ENCODE measurements at regions not wholly inside any gene's neighbourhood (a gene's known extent, or its start where the extent isn't known, plus 50 kb on each side); places are given as distances from the start of the nearest gene placed in this dataset.
"Not testable (repeated sequence)": the region's sequence is repeated elsewhere in the genome, so short reads cannot be mapped to it uniquely, and the experiment has no call there.

- no peak for DNase-seq
Measured at GRCh38 chr1:232715154-232715553, 85.2 kb upstream of the SIPA1L2 start.

DNA sequence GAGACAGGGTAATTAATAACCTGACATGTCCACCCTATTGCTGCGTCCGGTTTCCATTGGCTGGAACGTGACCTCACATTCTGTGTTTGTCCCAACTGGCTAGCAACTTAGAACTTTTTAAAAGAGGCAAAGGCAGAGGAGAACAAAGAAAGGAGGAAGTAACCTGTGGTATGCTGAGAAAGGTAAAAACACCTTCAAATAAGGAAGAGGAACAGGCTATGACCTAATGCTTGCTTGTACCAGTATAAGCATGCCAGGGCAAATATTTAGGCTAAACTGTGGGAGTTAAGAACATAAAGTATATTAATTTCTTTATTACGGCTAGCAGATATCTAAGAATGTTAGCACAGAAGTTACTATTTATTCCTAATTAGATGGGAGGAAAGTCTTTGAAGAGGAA, 87.3 kb upstream of the MAP10 start:
- not testable (repeated sequence) for DNase-seq

DNA sequence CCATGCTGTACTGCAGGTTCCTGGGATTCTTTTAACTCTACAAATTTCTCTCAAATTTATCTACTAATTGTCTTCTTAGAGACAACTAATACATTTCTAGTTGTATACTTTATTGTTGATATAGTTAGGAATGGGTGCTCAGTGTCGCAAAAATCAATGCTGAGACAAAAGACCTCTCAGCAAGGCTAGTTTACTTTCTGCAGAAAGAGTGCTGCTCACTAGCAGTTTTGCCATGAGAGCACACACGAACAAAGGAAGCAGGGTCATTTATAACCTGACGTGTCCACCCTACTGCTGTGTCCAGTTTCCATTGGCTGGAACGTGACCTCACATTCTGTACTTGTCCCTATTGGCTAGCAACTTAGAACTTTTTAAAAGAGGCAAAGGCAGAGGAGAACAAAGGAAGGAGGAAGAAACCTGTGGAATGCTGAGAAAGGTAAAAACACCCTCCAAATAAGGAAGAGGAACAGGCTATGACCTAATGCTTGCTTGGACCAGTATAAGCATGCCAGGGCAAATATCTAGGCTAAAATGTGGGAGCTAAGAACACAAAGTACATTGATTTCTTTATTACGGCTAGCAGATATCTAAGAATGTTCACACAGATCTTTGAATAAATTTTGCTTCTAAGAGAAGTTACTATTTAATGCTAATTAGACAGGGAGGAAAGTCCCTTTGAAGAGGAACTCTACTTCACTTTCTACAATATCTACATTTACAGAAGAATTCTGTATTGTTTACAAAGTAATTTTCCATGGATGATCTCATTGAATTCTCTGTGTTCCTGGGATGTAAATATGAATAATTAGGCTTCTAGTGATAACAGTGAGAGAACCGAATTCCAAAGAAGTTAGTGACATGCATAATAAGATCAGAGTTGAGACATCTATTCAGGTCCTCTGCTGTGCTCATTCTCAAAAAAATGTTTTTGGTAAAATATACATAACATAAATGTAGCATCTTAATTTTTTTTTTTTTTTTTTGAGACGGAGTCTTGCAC, 86.0 kb upstream of the MAP10 start:
- DNase-seq = no peak

GRCh38 chr1:232722626-232723025, 82.6 kb upstream of the MAP10 start:
- DNase-seq = no peak

GRCh38 chr1:232725305-232726047, 79.7 kb upstream of the MAP10 start:
- DNase-seq = peak; percentile 14 to 26

- DNase-seq = peak; percentile 51 to 63
Measured at GRCh38 chr1:232726048-232726779, 79.0 kb upstream of the MAP10 start.

DNA sequence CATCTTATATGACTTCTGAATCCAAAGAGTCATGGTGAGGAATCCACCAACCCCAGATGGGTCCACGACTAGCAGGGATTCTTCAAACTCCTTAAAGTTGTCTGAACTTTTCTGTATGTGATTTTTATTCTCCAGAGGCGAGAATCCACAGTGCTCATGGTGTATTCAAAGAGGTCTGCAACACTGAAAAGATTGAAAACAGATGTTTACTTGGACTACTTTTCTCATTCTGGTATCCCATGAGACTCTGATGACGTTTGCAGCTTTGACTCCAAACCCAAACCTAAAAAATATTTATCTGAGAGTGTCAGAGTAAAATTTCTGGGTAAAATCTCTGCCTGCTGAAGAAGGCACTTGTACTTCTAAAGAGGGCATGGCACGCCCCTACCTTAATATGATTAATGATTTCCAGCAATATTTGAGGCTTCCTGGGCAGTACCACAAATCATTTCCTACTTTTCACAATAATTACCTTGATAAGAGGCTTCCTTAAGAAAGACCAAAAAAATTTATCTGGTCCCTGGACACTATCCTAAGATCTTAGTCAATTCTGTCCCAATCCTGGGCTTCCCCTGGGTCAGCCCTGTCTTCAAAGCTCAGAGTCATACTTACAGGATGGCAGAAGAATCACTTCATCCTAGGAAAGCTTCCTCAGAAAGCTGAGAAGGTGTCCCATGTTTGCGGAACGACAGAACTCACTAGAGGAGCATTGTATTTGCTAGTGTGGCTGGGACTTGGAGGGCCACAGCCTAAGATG, 76.5 kb upstream of the MAP10 start:
- no peak for DNase-seq

DNA sequence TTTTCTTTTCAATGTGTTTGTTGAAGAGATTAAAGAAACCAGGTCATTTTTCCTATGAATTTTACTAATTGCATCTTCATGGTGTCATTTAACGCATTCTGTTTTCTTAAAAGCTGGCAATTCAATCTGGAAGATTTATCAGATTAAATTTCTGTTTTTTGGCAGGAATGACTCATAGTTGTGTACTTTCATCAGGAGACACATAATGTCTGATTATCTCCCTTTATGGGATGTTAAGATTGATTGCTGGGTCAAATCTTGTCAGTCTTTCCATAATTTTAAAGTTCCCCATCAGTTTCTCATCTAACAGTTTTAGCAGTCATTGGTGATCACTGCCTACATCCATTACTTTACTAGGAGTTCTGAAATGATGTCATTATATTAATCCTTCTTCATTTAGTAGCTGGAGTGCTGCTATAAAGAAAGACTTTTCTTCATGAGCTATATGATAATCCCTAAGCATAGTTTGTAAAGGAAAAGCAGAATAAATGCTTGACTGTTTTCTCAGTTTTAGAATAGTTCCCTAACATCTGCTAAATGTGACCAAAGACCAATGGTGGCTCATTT, 72.8 kb upstream of the MAP10 start:
- no peak for DNase-seq

DNA sequence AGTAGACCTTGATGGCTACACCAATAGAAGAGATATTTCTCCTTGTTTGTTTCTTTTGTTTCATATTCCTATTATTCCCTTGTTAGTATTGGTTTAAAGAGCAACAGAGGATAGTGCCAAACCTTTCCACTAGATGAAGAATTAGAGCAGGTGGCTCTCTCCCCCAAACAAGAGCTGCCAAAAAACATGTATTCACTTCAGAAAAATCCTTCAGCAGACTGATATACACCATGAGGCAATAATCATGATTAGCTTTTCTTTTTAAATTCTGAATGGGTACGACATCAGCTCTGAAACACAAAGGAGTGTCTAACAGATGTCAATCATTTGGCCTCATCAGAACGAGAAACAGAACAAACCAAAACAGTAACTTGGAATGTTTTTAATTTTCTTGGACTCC, 67.3 kb upstream of the MAP10 start:
- no peak for DNase-seq

- DNase-seq = no peak
Measured at GRCh38 chr1:232743999-232744398, 61.2 kb upstream of the MAP10 start.

GRCh38 chr1:232744847-232745246, 60.4 kb upstream of the MAP10 start:
- DNase-seq = no peak

- not testable (repeated sequence) for DNase-seq
Measured at GRCh38 chr1:232745698-232746097, 59.5 kb upstream of the MAP10 start.

- no peak for DNase-seq
Measured at GRCh38 chr1:232748910-232749368, 56.3 kb upstream of the MAP10 start.

GRCh38 chr1:232751393-232752140, 53.6 kb upstream of the MAP10 start:
- peak; percentile 62 to 67 for DNase-seq

DNA sequence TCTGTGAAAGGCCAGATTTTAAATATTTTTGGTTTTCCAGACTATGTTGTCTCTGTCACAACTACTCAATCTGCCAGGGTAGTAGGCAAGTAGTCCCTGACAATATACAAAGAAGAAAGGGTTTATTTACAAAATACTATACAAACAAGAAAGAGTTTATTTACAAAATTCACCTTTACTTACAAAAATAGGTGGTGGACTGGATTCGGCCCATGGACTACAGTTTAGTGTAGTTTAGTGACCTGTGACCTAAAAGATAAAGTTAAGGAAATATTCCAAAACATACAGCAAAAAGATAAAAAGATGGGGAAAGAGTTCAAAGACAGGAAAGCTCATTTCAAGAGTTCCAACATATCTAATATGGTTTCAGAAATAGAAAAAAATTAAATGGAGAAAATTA, 52.9 kb upstream of the MAP10 start:
- DNase-seq = no peak

GRCh38 chr1:232754930-232755329, 50.3 kb upstream of the MAP10 start:
- no peak for DNase-seq

All from AML-193 (cell line).